Sigmoid colon (tissue), 6 donors: ENCODE measurements at regions not wholly inside any gene's neighbourhood (a gene's known extent, or its start where the extent isn't known, plus 50 kb on each side); places are given as distances from the start of the nearest gene placed in this dataset.

Experiments used
- DNase-seq: peaks from one replicate; pipeline ENCODE4 v3.0.0-alpha.2; 2019
- H3K27ac ChIP-seq, 4 donors: fragments of 200-600 bp; sonication (generic); one replicate each; pipeline ENCODE4 v1.5.1; 2016 to 2019; ENCODE audit warnings: mild to moderate bottlenecking in 1 of 4
- H3K27me3 ChIP-seq, 3 donors: fragments of 200-600 bp; sonication (generic); one replicate each; pipeline ENCODE4 v1.5.1; 2019; ENCODE audit warnings: mild to moderate bottlenecking in 1 of 3
- H3K36me3 ChIP-seq, 4 donors: fragments of 200-600 bp; sonication (generic); one replicate each; pipeline ENCODE4 v1.5.1; 2016 to 2019
- H3K4me1 ChIP-seq, 4 donors: fragments of 200-600 bp; sonication (generic); one replicate each; pipeline ENCODE4 v1.5.1; 2017 to 2019
- H3K4me3 ChIP-seq, 4 donors: fragments of 200-600 bp; sonication (generic); one replicate each; pipeline ENCODE4 v1.5.1; 2017 to 2019; ENCODE audit warnings: mild to moderate bottlenecking in 2 of 4, moderate library complexity in 1 of 4
- H3K9me3 ChIP-seq, 4 donors: fragments of 200-600 bp in 3 of 4; sonication (generic) in 3 of 4; one replicate each; pipeline versions ENCODE4 v1.5.1 to v1.6.1; 2013 to 2019
- EP300 ChIP-seq, 4 donors: sonication (generic); formaldehyde crosslinking; IDR thresholded peaks; one replicate each; pipeline ENCODE4 v1.6.1; 2017; ENCODE audit warnings: antibody characterized with exemption in 4 of 4
- POLR2A ChIP-seq, 2 donors: fragments of 450-650 bp; IDR thresholded peaks; one replicate each; pipeline ENCODE4 v1.6.1; 2016; ENCODE audit warnings: antibody characterized with exemption in 2 of 2, mild to moderate bottlenecking in 2 of 2, moderate library complexity in 2 of 2
- POLR2AphosphoS5 ChIP-seq, 4 donors: sonication (generic); formaldehyde crosslinking; IDR thresholded peaks; one replicate each; pipeline ENCODE4 v1.6.1; 2017; ENCODE audit warnings: antibody characterized with exemption in 4 of 4
- WGBS, 2 donors: extraction: QIAGEN DNeasy Blood & Tissue Kit; methylation state at CpG; one replicate each; pipeline ENCODE4 v1.1.7; 2013; 5-methylcytosine and 5-hydroxymethylcytosine counted together
- intact Hi-C: fragments of 100-400 bp; cut with DNase I; formaldehyde crosslinking; loops from one replicate; pipeline ENCODE4 v1.15.1; 2023
- TF ChIP-seq, protein P1 (sequence below), 4 experiments: fragments of 450-650 bp in 3 of 4; fragments of 200-600 bp in 1 of 4; IDR thresholded peaks; one replicate each; pipeline ENCODE4 v1.5.1; 2016 to 2019; ENCODE audit warnings: antibody characterized with exemption in 4 of 4, mild to moderate bottlenecking in 3 of 4, moderate library complexity in 2 of 4
- donor health status: healthy with polysubstance abuse.
- donor health status: healthy.

DNA sequence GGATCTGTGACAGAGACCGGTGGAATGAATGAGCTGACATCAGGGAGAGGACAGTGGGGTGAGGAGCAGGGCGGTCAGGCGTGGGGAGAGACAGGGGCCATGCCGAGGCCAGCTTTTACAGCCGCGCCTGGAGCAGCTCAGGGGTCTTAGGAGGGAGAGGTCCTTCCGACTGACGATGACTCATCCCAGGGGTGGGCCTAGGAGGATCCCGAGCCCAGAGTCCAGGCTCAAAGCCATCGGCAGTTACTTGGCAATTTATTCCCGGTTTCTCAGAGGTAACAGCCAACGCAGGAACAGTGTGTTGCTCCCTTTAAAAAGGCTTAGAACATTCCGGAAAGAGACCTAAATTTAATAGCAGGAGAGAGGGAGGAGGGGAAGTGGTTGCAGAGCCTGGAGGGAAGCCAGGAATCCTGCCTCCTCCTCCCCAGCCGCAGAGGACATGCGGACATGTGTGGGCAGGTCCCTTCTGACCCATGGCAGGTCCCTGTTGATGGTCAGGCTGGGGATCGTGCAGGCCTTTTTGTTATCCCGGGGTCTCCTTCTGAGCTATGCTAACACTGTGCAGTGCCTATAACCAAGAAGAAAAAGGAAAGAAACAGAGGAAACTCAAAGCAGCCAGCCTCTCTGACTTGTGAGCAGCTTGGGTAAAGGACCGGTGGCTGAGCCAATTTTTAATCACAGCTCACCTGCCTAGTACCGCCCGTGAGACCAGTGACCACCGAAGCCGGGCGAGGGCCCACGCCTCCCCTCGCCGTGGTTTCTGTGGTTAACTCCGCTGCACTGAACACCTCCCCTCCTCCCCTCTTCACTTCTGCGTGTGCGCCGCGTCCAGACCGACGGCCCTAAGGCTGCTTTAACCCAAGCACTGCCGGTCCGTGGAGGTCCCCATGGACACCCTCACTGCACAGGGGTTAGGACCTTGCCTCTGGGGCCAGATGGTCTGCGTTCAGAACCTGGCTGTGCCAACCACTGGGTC, 392.4 kb upstream of the PROK2 start:
- no peaks in the 10 kb centered on the region for H3K36me3 ChIP-seq
- no peaks in the 10 kb centered on the region for H3K27me3 ChIP-seq
- H3K9me3 ChIP-seq = no peaks in the 10 kb centered on the region
- TF ChIP-seq, protein P1, sequence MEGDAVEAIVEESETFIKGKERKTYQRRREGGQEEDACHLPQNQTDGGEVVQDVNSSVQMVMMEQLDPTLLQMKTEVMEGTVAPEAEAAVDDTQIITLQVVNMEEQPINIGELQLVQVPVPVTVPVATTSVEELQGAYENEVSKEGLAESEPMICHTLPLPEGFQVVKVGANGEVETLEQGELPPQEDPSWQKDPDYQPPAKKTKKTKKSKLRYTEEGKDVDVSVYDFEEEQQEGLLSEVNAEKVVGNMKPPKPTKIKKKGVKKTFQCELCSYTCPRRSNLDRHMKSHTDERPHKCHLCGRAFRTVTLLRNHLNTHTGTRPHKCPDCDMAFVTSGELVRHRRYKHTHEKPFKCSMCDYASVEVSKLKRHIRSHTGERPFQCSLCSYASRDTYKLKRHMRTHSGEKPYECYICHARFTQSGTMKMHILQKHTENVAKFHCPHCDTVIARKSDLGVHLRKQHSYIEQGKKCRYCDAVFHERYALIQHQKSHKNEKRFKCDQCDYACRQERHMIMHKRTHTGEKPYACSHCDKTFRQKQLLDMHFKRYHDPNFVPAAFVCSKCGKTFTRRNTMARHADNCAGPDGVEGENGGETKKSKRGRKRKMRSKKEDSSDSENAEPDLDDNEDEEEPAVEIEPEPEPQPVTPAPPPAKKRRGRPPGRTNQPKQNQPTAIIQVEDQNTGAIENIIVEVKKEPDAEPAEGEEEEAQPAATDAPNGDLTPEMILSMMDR (IDR thresholded peaks at IDR 0.05) = no peak
- TF ChIP-seq EP300 (IDR thresholded peaks at IDR 0.05) = peak in 1 of 4 donors; percentile 34
- peak in 2 of 4 donors; percentile 19 to 63 for TF ChIP-seq POLR2AphosphoS5 (IDR thresholded peaks at IDR 0.05)
- TF ChIP-seq POLR2A (IDR thresholded peaks at IDR 0.05) = no peak
- peak; percentile 78 for DNase-seq
- peaks cover 0 to 44% (median 41%) of the 10 kb centered on the region in 4 donors for H3K4me1 ChIP-seq
- H3K27ac ChIP-seq = peak overlapping the region in 3 of 4 donors; percentile 17 to 64 (median 60)
- intact Hi-C loops = no loop called here
- H3K4me3 ChIP-seq = peak overlapping the region; percentile 7 to 40 (median 26)
- 30 to 70% methylated on average over 36 of the region's 36 CpGs for WGBS, 2 donors

DNA sequence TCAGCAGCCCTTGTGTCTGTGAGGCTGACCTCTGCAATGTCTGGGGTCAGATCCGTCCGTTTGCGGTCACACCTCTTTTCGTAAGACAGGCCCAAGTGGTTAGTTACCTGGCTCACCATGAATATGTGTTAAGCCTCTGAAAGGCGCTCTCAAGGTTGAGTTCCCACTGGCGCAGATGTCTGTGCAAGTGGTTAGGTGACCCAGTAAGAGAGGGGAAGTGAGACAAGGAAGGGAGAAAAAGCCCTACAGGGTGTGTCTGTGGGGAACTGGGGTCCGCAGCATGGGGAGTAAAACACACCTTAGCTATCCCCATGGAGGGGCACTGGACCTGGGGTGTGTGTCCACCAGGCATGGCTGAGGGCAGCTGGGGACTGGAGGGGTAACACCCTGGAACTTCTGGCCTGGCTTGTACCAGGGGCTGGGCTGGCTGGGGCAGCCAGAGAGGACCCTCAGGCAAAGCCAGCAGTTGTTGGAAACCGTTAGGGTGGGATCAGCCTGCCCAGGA, 391.6 kb upstream of the PROK2 start:
- intact Hi-C loops = no loop called here
- WGBS, 2 donors = 67 to 87% methylated on average over 8 of the region's 8 CpGs
- H3K27ac ChIP-seq = peak overlapping the region in 3 of 4 donors; percentile 17 to 64 (median 60)
- peaks cover 0 to 52% (median 49%) of the 10 kb centered on the region in 4 donors for H3K4me1 ChIP-seq
- TF ChIP-seq, protein P1 (IDR thresholded peaks at IDR 0.05) = no peak
- no peak for TF ChIP-seq EP300 (IDR thresholded peaks at IDR 0.05)
- no peak for TF ChIP-seq POLR2A (IDR thresholded peaks at IDR 0.05)
- no peak for TF ChIP-seq POLR2AphosphoS5 (IDR thresholded peaks at IDR 0.05)
- no peaks in the 10 kb centered on the region for H3K9me3 ChIP-seq
- no peaks in the 10 kb centered on the region for H3K36me3 ChIP-seq
- no peak overlapping the region for H3K4me3 ChIP-seq
- no peak for DNase-seq
- H3K27me3 ChIP-seq = no peaks in the 10 kb centered on the region

DNA sequence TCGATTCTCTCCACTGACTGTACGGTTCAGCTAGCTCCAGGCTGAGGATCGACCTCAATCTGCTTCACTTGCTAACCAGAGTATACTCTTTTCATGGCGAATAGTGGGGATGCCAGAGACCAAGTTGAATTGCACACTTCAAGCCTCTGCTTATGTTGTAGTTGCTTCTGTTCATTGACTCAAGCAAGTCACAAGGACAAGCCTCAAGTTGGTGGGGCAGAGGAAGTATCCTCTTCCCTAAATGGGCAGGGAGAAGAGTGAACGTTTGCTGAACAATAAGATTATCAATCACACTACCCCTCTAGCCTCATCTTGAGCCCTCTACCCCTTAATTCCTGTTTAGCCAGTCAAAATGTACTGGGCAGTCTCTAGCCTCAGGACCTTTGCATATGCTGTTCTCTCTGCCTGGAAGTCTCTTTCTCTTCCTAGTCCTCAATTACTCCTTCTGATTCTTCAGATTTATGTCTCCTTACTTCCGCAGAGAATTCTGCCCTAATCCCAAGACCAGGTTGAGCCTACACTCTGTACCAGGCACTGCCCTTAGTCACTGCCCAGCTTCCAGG, 390.4 kb upstream of the PROK2 start:
- no peak overlapping the region for H3K27ac ChIP-seq
- H3K36me3 ChIP-seq = no peaks in the 10 kb centered on the region
- no peaks in the 10 kb centered on the region for H3K9me3 ChIP-seq
- TF ChIP-seq POLR2A (IDR thresholded peaks at IDR 0.05) (no peak), POLR2AphosphoS5 (IDR thresholded peaks at IDR 0.05) (no peak), EP300 (IDR thresholded peaks at IDR 0.05) (no peak)
- TF ChIP-seq, protein P1 (IDR thresholded peaks at IDR 0.05) = no peak
- intact Hi-C loops = no loop called here
- no peaks in the 10 kb centered on the region for H3K27me3 ChIP-seq
- WGBS, 2 donors = 94% methylated on average over 6 of the region's 6 CpGs
- peaks cover 0 to 61% (median 53%) of the 10 kb centered on the region in 4 donors for H3K4me1 ChIP-seq
- H3K4me3 ChIP-seq = no peak overlapping the region
- no peak for DNase-seq

DNA sequence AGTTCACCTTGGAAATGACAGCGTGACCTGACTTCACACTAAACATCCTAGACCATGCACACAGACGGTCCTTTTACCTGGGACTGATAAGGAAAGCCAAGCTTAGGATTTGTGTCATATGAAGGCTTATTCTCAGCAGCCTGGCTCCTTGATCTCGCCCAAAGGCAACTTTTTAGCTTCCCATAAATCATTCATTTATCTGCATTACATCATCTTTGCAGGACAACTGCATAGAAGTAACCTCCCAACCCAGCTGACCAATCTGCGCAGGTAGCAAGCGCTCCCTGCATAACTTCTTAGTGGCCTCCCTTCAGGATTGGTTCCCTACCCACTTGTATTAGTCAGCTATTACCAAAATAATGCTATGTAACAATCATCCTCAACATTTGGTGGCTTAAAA, 389.9 kb upstream of the PROK2 start:
- Histone ChIP-seq H3K27ac (peak overlapping the region in 2 of 4 donors; percentile 46 to 80), H3K36me3 (no peaks in the 10 kb centered on the region), H3K4me3 (no peak overlapping the region), H3K4me1 (peaks cover 0 to 61% (median 53%) of the 10 kb centered on the region in 4 donors), H3K9me3 (no peaks in the 10 kb centered on the region), H3K27me3 (no peaks in the 10 kb centered on the region)
- 78 to 84% methylated on average over 5 of the region's 5 CpGs for WGBS, 2 donors
- DNase-seq = no peak
- intact Hi-C loops = no loop called here
- TF ChIP-seq POLR2AphosphoS5 (IDR thresholded peaks at IDR 0.05) (no peak), EP300 (IDR thresholded peaks at IDR 0.05) (no peak), POLR2A (IDR thresholded peaks at IDR 0.05) (no peak)
- TF ChIP-seq, protein P1 (IDR thresholded peaks at IDR 0.05) = no peak
